Fibroblast of skin of scalp (primary cell): ENCODE measurements at regions not wholly inside any gene's neighbourhood (a gene's known extent, or its start where the extent isn't known, plus 50 kb on each side); places are given as distances from the start of the nearest gene placed in this dataset.
"Not testable (repeated sequence)": the region's sequence is repeated elsewhere in the genome, so short reads cannot be mapped to it uniquely, and the experiment has no call there.

ENCODE experiments used
- DNase-seq: peaks from one replicate; pipeline ENCODE4 v3.0.0-alpha.2; 2013

DNA sequence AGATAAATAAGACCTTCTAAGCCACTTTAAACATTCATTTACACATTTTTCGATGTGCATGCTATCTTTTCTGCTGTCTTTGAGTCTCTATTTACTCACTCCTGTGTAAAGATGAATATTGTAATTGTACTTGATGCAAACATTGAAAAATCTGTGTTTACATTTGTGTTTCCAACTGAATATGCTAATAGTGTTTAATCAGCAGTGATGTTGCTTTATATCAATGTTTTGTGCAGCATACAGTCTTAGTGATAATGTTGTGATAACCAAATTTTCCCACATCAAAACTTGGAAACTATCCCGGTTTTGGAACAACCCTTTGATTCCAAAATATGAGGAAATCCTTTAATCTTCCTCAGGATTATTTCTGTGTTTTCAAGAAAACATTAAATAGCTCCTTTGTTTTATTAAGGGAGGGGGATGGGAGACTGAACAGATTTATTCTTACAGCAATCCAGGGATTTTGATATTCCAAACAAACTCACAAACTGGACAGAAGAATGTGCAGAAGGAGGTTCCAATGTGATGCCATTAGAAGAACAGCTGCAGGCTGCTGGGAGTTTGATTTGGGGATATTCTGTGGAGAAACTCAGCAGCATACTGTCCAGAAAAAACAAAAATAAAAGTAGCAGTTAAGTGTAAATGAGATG, 248.0 kb downstream of the S1PR1 start:
- DNase-seq, result no peak

DNA sequence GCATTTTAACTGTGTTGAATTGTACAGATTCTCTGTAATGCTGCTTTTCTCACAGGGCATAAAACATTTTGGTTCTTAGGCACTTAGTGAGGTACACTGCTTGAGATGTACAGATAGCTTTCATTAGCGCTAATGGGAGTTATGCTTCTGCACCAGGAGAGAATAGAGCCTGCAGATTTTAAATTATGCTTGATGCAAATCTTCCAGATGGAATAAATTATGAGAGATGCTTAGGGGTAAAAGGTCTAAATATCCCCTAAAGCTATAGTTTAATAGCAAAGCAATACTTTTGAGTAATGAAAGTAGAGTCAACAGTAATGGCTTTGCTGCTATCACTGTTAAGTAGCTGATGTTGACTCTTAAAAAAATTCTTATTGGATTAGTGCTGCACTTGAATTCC, 248.9 kb downstream of the S1PR1 start:
- DNase-seq, result no peak

DNA sequence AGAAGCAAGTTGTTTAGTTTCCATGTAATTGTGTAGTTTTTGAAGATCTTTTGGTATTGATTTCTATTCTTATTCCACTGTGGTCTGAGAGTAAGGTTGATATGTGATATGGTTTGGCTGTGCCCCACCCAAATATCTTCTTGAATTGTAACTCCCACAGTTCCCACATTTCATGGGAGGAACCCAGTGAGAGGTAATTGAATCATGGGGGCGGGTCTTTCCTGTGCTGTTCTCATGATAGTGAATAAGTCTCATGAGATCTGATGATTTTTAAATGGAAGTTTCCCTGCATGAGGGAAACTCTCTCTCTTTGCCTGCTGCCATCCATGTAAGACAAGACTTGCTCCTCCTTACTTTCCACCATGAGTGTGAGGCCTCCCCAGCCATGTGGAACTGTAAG, 255.3 kb downstream of the S1PR1 start:
- DNase-seq, result not testable (repeated sequence)

DNA sequence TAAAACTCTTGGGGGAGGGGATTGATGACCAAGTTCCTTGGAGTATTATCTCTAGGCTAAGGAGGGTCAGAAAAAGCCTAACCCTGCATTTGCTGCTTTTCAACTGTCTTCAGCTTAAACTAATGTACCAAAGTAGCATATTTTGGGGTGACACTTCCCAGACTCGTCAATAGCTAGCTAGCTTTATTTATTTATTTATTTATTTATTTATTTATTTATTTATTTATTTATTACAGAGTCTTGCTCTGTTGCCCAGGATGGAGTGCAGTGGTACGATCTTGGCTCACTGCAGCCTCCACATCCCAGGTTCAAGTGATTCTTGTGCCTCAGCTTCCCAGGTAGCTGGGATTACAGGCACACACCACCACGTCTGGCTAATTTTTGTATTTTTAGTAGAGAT, 257.1 kb downstream of the S1PR1 start:
- not testable (repeated sequence) for DNase-seq

DNA sequence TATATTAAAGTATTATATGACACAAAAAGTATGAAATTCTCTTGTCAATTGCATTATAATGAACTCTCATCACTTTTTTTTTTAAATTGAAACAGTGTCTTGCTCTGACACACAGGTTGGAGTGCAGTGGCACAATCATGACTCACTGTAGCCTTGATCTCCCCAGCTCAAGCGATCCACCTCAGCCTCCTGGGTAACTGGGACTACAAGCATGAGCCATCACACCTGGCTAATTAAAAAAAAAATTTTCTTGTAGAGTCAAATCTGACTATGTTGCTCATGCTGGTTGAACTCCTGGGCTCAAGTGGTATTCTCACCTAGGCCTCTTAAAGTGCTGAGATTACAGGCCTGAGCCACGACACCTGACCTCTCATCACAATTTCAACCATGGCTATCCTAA, 259.3 kb downstream of the S1PR1 start:
- no peak for DNase-seq

DNA sequence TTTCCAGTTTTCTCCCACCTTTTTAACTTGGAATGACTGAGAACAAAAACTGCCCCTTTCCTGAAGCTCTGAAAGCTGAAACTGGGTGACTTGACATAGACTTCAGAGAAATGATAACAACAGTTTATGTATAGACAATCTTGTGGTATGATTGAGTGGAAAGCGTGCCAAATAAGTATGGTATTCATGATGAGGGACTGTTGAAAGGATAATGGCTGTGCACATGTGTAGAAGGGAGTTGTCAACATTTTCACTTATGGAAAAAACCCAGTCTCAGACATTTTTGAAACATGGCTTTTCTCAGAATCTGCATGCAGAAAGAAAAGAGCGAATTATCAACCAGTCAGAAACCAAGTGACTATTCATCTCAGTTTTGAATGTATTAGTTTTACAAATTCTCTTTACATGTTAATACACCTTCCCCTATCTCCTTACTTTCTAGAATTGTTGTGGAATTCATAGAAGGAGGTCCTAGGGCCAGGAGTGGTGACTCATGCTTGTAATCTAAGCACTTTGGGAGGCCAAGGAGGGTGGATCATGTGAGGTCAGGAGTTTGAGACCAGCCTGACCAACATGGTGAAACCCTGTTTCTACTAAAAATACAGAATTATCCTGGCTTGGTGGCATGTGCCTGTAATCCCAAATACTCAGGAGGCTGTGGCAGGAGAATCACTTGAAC, 261.2 kb downstream of the S1PR1 start:
- no peak for DNase-seq

DNA sequence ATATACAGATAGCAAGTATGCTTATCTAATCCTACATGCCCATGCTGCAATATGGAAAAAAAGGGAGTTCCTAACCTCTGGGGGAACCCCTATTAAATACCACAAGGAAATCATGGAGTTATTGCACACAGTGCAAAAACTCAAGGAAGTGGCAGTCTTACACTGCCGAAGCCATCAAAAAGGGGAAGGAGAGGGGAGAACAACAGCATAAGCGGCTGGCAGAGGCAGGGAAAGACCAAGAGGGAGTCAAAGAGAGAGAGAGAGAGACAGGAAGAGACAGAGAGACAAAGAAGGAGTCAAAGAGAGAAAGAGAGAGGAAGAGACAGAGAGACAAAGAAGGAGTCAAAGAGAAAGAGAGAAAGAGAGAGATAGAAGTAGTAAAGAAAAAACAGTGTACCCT, 267.3 kb downstream of the S1PR1 start:
- DNase-seq, result not testable (repeated sequence)

DNA sequence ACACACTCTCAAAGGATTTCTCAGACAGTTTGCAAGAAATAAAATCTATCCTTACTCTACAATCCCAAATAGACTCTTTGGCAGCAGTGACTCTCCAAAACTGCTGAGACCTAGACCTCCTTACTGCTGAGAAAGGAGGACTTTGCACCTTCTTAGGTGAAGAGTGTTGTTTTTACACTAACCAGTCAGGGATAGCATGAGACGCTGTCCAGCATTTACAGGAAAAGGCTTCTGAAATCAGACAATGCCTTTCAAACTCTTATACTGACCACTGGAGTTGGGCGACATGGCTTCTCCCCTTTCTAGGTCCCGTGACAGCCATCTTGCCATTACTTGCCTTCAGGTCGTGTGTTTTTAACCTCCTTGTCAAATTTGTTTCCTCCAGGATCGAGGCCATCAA, 268.4 kb downstream of the S1PR1 start:
- not testable (repeated sequence) for DNase-seq

DNA sequence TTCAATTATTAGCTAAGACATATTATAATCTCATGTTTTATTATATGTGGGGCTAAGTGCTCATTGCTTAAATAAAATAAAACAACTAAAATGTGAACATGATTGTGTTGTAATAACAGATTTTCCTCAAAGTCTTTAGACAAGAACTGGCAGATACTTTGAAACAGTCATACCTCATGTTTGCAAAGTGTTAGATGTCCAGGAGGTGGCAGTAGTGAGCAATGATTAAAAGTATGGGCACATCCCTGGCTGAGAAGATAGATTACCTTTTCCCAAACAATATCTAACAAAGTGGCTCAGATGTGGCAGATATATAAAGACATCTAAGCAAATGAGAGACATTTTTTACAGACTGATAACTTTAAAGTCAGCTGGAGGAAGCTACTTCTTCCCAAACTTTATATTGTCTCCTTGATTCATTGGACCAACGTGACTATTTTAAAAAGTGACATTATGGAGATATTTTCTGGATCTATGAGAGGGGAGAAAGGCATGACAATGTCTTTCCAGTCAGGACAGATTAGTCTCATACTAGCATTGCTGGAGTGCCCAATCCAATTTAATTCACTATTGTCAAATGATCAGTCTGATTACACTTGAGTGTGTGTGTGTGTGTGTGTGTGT, 269.8 kb downstream of the S1PR1 start:
- DNase-seq, result peak; percentile 34

DNA sequence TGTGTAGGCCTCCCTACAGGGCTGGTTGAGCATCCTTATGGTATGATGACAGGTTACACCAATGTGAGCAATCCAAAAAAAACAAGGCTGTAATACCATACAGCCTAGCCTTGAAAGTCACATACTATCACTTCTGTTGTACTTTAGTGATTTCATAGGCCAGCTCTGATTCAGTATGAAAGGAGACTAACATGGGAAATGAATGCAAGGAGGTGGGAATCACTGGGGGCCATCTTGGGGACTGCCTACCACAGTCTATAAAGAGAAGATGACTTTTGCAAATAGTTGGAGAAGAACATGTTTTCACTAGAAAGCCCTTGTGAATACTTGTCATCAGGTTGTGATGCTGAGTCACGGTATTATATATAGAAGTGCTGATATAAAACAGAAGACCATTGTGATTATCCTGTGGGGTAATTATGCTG, 270.7 kb downstream of the S1PR1 start:
- DNase-seq, result peak; percentile 52

DNA sequence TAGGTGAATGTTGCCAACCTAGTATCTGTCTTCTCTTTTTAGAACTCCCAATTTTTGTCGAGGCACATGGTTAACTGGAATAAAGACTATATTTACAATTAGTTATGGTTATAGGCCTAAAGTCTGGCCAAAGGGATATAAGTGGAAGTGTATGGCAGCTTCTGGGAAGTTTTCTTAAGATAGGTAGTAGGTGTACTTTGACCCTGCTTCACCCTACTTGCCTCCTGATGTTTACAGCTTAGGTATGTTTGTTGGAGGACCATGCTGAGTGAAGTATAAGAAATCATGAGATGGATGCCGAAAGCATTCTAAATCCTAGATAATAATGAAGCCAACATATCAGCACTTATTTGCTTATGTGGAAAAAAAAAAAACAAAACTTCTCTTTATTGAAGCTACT, 272.1 kb downstream of the S1PR1 start:
- no peak for DNase-seq

DNA sequence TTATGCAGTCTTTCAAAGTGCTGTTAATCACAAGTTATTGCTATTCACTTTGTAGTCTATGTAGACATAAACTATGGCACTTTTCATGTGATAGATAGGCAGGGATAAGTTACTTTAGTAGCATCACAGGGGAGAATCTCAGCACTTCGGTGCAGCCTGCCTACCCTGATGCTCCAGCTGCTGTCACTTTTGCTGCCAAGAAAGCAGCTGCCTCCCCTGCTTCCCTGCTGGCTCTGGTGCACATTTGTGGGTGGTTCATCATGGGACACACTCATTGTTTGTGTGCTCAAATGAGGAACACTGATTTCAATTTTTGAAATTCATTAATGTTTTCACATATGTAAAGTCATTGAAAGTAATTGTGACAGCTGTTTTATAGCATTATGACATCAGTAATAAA, 272.6 kb downstream of the S1PR1 start:
- DNase-seq, result no peak

DNA sequence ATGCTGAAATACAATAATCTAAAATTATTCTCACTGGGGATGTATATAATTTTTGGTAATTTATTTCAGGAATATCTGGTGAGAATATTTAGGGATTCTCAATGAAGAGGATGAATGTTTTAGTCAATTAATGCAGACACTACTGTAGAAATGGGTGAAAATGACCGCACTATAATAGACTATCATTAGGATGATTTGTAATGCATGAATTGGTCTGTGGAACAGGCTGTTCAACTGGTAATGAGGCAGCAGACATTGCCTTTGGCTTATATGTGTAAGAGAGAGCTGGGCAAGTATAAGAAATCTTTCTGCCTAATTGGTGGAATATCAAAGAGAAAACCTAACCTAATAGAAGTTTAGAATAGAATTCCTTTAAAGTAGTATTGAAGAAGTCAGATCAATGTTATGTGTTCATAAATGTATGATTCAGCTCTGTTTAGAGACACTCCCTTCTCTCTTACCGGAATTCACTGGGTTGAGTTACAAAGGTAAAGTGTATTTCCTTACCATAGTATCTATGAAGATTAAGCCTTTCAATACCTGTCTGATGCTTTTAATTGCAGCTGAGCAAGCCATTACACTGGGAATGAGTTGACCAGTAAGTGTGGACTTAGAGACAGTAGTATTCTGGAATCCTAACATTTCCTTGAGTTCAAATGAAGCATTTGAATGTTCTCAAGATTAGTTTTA, 274.5 kb downstream of the S1PR1 start:
- DNase-seq, result no peak

DNA sequence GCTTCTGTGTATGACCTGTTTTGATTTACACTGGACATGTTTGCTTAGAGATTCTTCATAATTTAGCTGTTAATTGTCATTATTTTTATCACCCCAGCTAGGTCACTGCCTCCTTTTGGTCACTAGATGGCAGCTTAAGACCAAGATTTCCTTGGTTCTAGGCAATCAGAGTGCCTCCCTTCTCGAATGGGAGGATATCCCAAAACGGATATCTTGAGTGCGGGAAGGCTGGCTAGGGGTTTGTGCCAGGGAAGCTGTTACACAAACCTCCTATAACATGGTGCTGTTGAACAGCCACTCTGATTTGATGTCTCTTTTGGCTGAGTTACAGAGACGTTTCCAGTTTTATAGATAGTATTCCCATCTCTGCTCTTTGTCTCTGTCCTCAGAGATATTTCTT, 283.5 kb downstream of the S1PR1 start:
- DNase-seq, result peak; percentile 58

DNA sequence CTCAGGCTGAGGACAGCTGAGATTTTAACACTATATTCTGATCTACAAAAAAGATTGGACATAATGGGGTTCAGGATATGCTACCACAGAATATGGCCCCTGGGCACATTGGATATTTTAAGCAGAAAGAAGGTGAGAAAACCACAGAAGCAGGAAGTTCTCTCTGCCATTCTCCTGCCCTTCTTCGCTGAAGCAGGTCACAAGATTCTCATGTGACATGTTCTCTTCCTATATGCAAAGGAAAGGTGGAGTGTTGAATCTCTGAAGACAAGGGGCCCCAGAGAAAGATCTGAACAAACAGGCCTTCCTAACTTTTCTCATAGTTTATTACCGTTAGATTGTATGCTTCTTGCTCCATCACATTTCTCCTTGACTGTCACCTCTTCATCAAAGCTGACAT, 285.7 kb downstream of the S1PR1 start:
- DNase-seq, result no peak

DNA sequence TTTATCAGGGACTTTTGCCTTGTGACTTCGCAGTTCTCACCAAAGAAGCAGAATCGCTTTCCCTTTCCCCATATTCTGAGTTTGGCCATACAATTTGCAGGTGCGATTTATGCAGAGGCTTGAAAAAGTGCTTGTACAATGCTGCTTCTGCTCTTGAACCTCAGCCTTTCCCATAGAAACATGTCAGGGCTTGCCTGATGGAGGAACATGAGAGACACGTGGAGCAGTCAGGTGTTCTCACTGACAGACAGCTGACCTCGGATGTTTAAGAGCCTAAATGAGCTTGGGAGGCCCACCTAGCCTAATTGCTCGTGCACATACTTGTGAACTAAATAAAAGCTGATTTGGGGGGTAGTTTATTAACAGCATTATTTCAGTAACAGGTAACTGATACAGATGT, 290.0 kb downstream of the S1PR1 start:
- no peak for DNase-seq

DNA sequence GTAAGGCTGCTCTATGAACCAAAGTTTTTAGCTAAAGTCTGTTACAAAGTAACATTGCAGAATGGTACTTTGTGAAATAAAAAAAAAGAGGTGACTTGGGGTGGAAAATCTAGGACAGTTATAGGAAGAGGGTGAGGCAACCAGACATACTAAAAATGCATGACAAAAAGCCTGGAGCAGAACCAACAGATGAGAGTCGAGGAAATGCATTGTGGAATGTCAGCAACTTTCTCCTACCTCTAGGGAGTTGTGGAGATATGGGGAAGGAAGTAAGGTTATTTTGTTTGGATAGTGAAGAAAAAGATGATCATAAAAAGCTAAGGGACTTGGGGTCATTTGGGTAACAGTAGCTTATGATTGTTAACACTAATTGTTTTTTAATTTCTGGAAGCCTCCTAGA, 295.6 kb downstream of the S1PR1 start:
- DNase-seq, result peak; percentile 3

DNA sequence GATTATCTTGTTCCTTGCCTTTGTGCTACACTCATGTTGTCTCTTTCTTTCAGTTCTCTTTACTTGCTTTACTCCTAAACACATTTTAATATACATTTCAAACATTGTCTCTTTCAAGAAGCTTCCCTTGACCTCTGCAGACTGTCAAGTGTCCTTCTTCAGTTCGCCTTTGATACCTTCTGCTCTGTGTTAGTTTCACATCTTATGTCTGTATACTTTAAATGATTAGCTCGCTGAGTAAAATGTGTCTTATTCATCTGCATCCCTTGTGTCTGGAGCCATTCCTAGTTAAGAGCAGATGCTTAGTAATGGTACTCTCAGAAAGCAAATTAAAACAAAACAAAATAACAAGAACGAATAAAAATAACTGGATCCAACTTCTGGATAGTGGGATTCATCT, 303.3 kb downstream of the S1PR1 start:
- no peak for DNase-seq

DNA sequence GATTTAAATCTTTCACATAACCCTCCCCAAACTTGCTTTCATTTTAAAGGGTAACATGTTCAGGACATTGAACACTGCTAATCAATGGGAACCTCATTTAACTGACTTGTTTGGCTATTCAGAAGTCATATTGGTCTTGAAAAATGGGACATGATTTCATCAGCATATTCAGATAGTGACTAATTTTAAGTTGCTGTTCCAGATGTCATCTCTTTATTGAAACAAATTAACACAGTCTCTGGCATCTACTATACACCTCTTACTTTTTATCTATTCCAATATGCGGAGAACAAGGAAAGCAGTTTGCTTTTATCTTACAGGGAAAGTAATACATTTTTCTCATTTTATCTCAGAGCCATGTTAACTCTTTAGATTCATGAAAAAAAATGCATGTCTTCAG, 310.1 kb downstream of the S1PR1 start:
- no peak for DNase-seq

DNA sequence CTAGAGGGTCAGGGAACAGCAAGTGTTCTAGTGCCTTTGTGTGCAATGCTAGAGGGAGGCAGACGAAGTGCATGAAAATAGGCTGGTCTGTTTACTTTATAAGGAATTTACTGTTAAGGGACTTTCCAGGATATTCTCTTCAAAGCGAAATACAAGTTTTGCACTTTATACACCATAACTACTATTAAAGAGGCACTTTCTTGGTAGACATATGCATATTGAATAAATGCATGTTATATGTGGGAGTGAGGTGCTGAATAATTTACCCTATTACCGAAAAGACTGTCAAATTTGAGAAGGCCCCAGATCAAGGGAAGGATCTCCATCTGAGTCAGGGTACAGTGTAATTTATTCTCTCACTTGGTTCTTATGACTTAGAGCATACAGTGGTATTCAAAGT, 310.5 kb downstream of the S1PR1 start:
- DNase-seq, result no peak

DNA sequence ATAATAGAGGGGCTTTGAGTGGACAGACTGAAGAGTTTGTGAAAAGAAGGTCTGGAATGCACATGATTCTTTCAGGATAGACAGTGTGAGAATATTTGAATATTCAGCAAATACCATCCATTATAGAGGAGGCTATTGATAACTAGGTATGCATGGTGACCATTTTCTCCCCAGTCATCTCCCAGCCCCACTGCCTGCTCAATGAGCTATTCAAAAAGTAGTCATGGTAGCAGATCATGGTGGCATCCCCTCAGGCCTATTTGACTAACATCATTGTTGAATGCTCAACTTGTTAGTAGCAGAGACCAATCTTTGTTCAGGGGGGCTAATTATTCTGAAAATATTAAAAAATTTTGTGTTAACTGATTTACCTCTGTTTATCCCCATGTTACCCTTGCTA, 311.6 kb downstream of the S1PR1 start:
- DNase-seq, result no peak

DNA sequence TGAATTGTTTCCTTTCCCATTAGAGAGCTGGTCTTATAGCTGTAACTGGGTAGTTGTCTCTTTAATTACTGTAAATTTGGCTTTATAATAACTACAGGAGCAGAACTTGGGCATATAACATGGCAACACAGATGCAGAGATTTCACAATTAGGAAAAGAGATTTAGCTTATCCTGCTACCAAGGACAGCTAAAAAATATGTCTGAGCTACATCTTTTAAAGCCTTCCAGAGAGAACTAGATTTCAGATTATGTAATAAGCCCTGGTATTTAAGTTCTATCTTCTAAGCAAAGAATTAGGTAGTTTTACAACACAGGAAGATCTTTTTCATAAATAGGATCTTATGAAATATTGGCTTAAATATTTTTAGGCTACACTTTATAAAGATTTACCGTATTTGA, 313.8 kb downstream of the S1PR1 start:
- no peak for DNase-seq

DNA sequence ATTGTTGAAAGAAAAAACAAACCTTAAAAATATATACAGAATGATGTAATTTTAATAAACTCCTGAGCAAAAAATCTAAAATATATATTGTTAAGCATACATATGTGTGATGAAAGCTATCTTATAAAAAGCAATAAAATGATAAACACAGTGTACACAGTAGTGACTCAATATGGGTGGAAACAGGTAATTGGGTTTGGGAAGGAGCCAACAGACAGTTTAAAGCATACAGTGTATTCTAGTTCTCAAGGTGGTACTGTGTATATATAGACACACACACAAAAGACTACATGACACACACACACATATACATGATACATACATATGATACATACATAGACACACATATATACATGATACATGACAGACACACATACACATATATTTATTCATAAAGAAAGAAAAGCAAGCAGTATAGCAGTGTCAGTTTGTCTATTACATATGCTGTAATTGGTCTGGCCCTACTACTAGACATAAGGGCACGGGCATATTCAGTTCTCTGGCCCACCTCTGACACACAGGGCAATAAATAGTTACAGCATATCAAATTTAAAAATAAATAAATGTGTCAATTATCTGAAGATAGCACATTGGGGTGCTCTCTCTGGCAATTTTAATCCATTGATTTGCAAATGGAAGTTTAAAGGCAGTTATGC, 330.2 kb downstream of the S1PR1 start:
- DNase-seq, result no peak
